ENCODE measurements at regions not wholly inside any gene's neighbourhood (a gene's known extent, or its start where the extent isn't known, plus 50 kb on each side); places are given as distances from the start of the nearest gene placed in this dataset.

GRCh38 chr5:26669031-26669430 lies 369.4 kb downstream of the CDH9 start:
- no peak for DNase-seq

GRCh38 chr5:26666371-26666770 lies 372.0 kb downstream of the CDH9 start:
- DNase-seq: no peak

GRCh38 chr5:26663500-26663899 lies 374.9 kb downstream of the CDH9 start:
- DNase-seq: no peak

GRCh38 chr5:26662806-26663360 lies 375.5 kb downstream of the CDH9 start:
- no peak for DNase-seq

- DNase-seq: no peak
Observed at GRCh38 chr5:26660116-26660515, 378.3 kb downstream of the CDH9 start.

GRCh38 chr5:26649000-26649399 lies 389.4 kb downstream of the CDH9 start:
- DNase-seq: no peak

GRCh38 chr5:26647781-26648180 lies 390.6 kb downstream of the CDH9 start:
- no peak for DNase-seq

- no peak for DNase-seq
Observed at GRCh38 chr5:26645659-26646058, 392.7 kb downstream of the CDH9 start.

GRCh38 chr5:26641492-26641891 lies 396.9 kb downstream of the CDH9 start:
- no peak for DNase-seq

- no peak for DNase-seq
Observed at GRCh38 chr5:26625099-26625498, 413.3 kb downstream of the CDH9 start.

GRCh38 chr5:26622947-26623346 lies 415.4 kb downstream of the CDH9 start:
- DNase-seq: no peak

- no peak for DNase-seq
Observed at GRCh38 chr5:26610577-26610976, 427.8 kb downstream of the CDH9 start.

GRCh38 chr5:26601563-26601962 lies 436.8 kb downstream of the CDH9 start:
- no peak for DNase-seq

GRCh38 chr5:26582350-26583045 lies 455.9 kb downstream of the CDH9 start:
- no peak for DNase-seq

- no peak for DNase-seq
Observed at GRCh38 chr5:26579712-26580111, 458.7 kb downstream of the CDH9 start.

- no peak for DNase-seq
Observed at GRCh38 chr5:26578002-26578401, 460.4 kb downstream of the CDH9 start.

GRCh38 chr5:26572480-26572879 lies 465.9 kb downstream of the CDH9 start:
- DNase-seq: no peak

- DNase-seq: no peak
Observed at GRCh38 chr5:26569929-26570258, 468.5 kb downstream of the CDH9 start.

- no peak for DNase-seq
Observed at GRCh38 chr5:26569241-26569928, 469.0 kb downstream of the CDH9 start.

- no peak for DNase-seq
Observed at GRCh38 chr5:26568316-26568715, 470.1 kb downstream of the CDH9 start.

GRCh38 chr5:26563979-26564378 lies 474.4 kb downstream of the CDH9 start:
- no peak for DNase-seq

GRCh38 chr5:26553079-26553478 lies 485.3 kb downstream of the CDH9 start:
- no peak for DNase-seq

GRCh38 chr5:26543987-26544386 lies 494.4 kb downstream of the CDH9 start:
- no peak for DNase-seq

- DNase-seq: no peak
Observed at GRCh38 chr5:26538226-26538625, 500.2 kb downstream of the CDH9 start.

GRCh38 chr5:26535215-26535614 lies 503.2 kb downstream of the CDH9 start:
- DNase-seq: no peak

All from NCI-H1048 (cell line).